GM13977 (cell line): ENCODE measurements at regions not wholly inside any gene's neighbourhood (a gene's known extent, or its start where the extent isn't known, plus 50 kb on each side); places are given as distances from the start of the nearest gene placed in this dataset.

Experiments
- DNase-seq: peaks from one replicate; pipeline ENCODE4 v3.0.0; 2012; ENCODE audit warnings: low spot score
- CTCF ChIP-seq: IDR thresholded peaks from 2 replicates; pipeline ENCODE4 v1.5.1; 2012; ENCODE audit warnings: mild to moderate bottlenecking, control low read depth; ENCODE audit not compliant: insufficient read depth; ENCODE audit errors: extremely low read depth, missing control alignments
- in situ Hi-C: fragments of 300-500 bp; cut with MboI; formaldehyde crosslinking; loops from one replicate; pipeline ENCODE4 v1.12.0; 2022; ENCODE audit warnings: low sequenced_read_pairs, low pct_unique_long_range_greater_than_20kb, mixed read lengths, inconsistent platforms; ENCODE audit not compliant: unreplicated experiment

- in situ Hi-C loops, result no loop called here
Measured at GRCh38 chr16:65441501-65441900, 319.6 kb upstream of the CDH11 start.

GRCh38 chr16:65429504-65430181 lies 307.8 kb upstream of the CDH11 start:
- TF ChIP-seq CTCF, result no peak
- DNase-seq, result no peak
- in situ Hi-C loops, result no loop called here

More at GRCh38 chr16:65441501-65441900, 319.6 kb upstream of the CDH11 start:
- TF ChIP-seq CTCF, result no peak
- DNase-seq, result no peak

GRCh38 chr16:65426484-65426883 lies 304.6 kb upstream of the CDH11 start:
- no peak for DNase-seq
- in situ Hi-C loops, result no loop called here
- no peak for TF ChIP-seq CTCF

- DNase-seq, result no peak
- in situ Hi-C loops, result no loop called here
- TF ChIP-seq CTCF, result no peak
Measured at GRCh38 chr16:65422934-65423333, 301.1 kb upstream of the CDH11 start.

GRCh38 chr16:65421596-65421995 lies 299.7 kb upstream of the CDH11 start:
- in situ Hi-C loops, result no loop called here

GRCh38 chr16:65418435-65418834 lies 296.6 kb upstream of the CDH11 start:
- in situ Hi-C loops, result no loop called here
- TF ChIP-seq CTCF, result no peak
- no peak for DNase-seq

More at GRCh38 chr16:65421596-65421995, 299.7 kb upstream of the CDH11 start:
- TF ChIP-seq CTCF, result no peak
- no peak for DNase-seq
